GM21529 (cell line): ENCODE measurements at regions not wholly inside any gene's neighbourhood (a gene's known extent, or its start where the extent isn't known, plus 50 kb on each side); places are given as distances from the start of the nearest gene placed in this dataset.

ENCODE experiments used
- ATAC-seq: cut with Tn5 transposase; IDR thresholded peaks from one replicate; pipeline ENCODE4 v1.9.1; 2021; ENCODE audit not compliant: unreplicated experiment

GRCh38 chr1:75984781-75985180 is 52.6 kb upstream of the ASB17 start:
- no peak for ATAC-seq

DNA sequence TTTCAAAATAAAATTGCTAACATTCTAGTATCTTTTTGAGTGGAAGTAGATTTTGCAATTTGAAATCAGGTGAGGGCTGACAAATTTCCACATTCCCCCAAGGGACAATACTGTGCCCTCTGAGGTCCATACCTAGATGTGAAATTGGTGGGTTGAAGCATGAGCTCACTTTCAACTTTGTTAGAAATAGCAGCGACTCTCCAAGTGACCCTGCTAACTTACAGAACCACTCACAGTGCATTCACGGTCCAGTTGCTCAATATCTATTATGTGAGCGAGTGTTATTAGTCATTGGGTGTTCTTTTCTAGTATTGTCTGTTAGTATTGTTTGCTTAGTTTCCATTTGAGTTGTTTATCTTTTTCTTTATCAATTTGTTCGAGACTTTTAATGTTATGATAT is 53.6 kb upstream of the ASB17 start:
- ATAC-seq, result peak; percentile 85

- ATAC-seq, result no peak
Observed at GRCh38 chr1:75986478-75986877, 54.3 kb upstream of the ASB17 start.

- no peak for ATAC-seq
Observed at GRCh38 chr1:75989121-75989520, 56.9 kb upstream of the ASB17 start.

DNA sequence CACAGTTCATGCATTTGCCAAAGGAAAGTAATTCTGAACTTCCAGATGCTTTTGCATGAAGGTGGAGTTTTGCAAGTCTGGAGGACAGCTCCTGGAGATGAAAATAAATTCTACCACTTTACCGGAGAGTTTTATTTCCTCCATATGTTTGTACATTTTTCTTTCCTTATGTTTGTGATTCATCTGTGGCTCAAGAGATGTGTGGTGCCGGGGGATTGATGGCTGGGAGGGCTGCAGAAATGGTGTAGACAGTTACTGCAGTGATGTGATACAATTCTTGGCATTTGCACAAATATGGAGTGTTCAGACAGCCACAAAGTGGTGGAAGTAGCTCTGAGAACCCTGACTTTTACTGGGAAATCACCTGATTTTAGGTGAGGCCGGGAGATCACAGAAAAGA is 58.5 kb upstream of the ASB17 start:
- ATAC-seq, result no peak

- peak; percentile 90 for ATAC-seq
Observed at GRCh38 chr1:75991497-75992114, 59.4 kb upstream of the ASB17 start.

DNA sequence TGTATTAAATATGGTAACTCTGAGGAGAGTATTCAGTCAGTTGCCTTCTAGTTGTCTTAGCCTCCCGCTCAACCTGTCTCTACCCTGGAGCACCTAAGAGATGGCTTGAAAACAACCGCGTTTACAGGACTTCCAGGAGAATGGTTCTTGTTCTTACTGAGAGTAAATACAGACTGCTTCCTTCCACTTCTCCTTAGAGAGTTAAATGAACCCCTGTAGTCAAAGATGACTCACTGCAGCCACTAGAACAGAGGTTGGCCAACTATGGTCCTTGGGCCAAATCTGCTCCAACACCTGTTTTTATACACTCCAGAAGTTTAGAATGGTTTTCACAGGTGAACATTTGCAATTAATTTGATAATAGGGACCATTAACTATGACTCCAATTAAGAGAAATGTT is 60.1 kb upstream of the ASB17 start:
- ATAC-seq, result no peak

GRCh38 chr1:75993661-75994060 is 61.5 kb upstream of the ASB17 start:
- no peak for ATAC-seq

GRCh38 chr1:75996196-75996595 is 64.0 kb upstream of the ASB17 start:
- no peak for ATAC-seq

DNA sequence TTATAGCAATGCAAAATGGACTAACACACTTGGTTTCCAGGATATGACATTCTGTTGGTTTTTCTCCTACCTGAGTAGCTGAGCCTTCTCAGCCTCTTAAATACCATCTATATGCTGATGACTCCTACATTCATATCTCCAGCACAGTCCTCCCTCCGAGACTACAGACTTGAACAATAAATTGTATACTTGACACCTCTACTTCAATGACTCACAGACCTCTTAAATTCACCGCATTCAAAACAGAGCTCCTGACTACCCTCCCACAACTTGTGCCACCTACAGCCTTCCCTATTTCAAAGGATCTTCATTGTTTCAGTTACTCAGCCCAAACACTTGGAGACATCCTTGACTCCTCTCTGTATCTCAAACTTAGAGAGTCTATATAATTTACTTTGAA is 66.8 kb upstream of the ASB17 start:
- ATAC-seq, result no peak

GRCh38 chr1:76003946-76004345 is 70.6 kb upstream of the ST6GALNAC3 start:
- no peak for ATAC-seq

- no peak for ATAC-seq
Observed at GRCh38 chr1:76005765-76006164, 68.8 kb upstream of the ST6GALNAC3 start.

DNA sequence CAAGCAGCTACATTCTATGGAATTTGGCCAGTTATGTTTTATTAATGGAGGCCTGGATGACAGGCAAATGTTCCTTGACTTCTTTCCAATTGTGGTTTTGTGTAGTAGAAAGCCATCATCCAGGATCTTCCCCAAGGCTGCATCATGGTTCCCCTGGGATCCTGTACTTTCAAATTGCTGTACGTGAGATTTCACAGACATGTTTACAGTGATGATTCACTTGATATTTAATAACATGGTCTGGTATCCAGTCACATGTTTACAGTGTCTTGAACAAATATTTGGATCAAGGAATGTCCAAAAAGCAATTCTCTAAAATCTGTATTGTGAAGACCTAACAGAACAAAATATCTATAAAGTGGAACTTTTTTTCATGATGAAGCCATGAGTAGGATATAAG is 68.3 kb upstream of the ST6GALNAC3 start:
- no peak for ATAC-seq

- no peak for ATAC-seq
Observed at GRCh38 chr1:76010802-76011201, 63.7 kb upstream of the ST6GALNAC3 start.

- ATAC-seq, result no peak
Observed at GRCh38 chr1:76012341-76013205, 62.0 kb upstream of the ST6GALNAC3 start.

- ATAC-seq, result no peak
Observed at GRCh38 chr1:76013206-76013581, 61.4 kb upstream of the ST6GALNAC3 start.

GRCh38 chr1:76015478-76016103 is 59.0 kb upstream of the ST6GALNAC3 start:
- no peak for ATAC-seq

- no peak for ATAC-seq
Observed at GRCh38 chr1:76018045-76018444, 56.5 kb upstream of the ST6GALNAC3 start.

- ATAC-seq, result no peak
Observed at GRCh38 chr1:76021846-76022245, 52.7 kb upstream of the ST6GALNAC3 start.

DNA sequence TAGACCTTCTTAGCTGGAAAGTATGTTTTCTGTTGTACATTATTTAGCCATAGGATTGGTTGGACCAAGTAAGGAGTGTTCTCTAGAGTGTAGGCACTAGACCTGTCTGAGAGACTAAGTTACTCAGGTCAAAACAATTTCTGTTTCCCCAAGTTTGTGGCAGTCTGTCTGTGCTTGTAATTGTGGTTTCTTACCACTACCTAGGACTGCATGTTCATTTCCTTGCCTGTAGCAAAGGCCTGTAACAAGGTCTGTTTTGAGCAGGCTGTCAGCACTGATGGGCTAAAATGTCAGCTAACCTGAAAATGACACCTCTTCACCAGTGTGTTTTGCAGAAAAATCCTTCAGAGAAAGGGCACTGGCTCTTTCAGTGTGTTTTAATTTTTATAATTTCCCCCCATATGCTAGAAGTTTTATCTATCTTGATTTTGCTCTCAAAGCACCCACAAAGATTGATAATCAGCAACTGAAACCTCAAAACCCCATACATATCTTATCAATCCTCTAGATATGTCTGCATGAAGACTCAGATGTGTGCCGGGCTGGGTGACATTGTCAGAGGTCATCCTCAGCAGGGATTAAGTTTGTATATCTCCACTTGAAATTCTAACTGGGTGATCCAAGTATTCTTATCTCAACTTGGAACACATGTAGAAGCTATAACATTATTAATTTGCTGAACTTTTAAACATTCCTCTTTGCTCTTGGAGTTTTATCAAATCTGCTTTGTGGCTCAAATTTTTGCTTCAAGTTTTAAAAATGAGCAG is 50.7 kb upstream of the ST6GALNAC3 start:
- no peak for ATAC-seq
